Stomach (tissue), 8 donors: ENCODE measurements at regions not wholly inside any gene's neighbourhood (a gene's known extent, or its start where the extent isn't known, plus 50 kb on each side); places are given as distances from the start of the nearest gene placed in this dataset.
"Not testable (repeated sequence)": the region's sequence is repeated elsewhere in the genome, so short reads cannot be mapped to it uniquely, and the experiment has no call there.

Source experiments
- DNase-seq, 2 donors: peaks; one replicate each; pipeline versions ENCODE4 v3.0.0 to v3.0.0-alpha.2; 2013 to 2019
- H3K27ac ChIP-seq, 5 donors: fragments of 200-600 bp in 4 of 5; sonication (generic) in 4 of 5; one replicate each; pipeline ENCODE4 v1.5.1; 2013 to 2019; ENCODE audit warnings: mild to moderate bottlenecking in 1 of 5, moderate library complexity in 1 of 5
- H3K27me3 ChIP-seq, 3 donors: fragments of 200-600 bp; sonication (generic); one replicate each; pipeline ENCODE4 v1.5.1; 2017 to 2019; ENCODE audit warnings: mixed run types in 1 of 3
- H3K36me3 ChIP-seq, 4 donors: fragments of 200-600 bp; sonication (generic); 1 replicate in 3 of 4; 2 replicates in 1 of 4; pipeline ENCODE4 v1.5.1; 2016 to 2019
- H3K4me1 ChIP-seq, 4 donors: fragments of 200-600 bp; sonication (generic); one replicate each; pipeline ENCODE4 v1.5.1; 2016 to 2019
- H3K4me3 ChIP-seq, 4 donors: fragments of 200-600 bp; sonication (generic) in 3 of 4; one replicate each; pipeline ENCODE4 v1.5.1; 2016 to 2019; ENCODE audit warnings: mild to moderate bottlenecking in 1 of 4
- H3K9me3 ChIP-seq, 4 donors: fragments of 200-600 bp; sonication (generic); one replicate each; pipeline ENCODE4 v1.5.1; 2016 to 2019
- CTCF ChIP-seq, 7 experiments: fragments of 450-650 bp in 4 of 7; fragments of 200-600 bp in 3 of 7; sonication (generic) in 3 of 7; IDR thresholded peaks; one replicate each; pipeline ENCODE4 v1.5.1; 2016 to 2019; ENCODE audit warnings: antibody characterized with exemption in 7 of 7, control low read depth in 2 of 7, mild to moderate bottlenecking in 1 of 7
- EP300 ChIP-seq: sonication (generic); formaldehyde crosslinking; IDR thresholded peaks from one replicate; pipeline ENCODE4 v1.6.1; 2017; ENCODE audit warnings: antibody characterized with exemption
- POLR2A ChIP-seq, 4 donors: fragments of 450-650 bp; IDR thresholded peaks; one replicate each; pipeline ENCODE4 v1.6.1; 2016; ENCODE audit warnings: antibody characterized with exemption in 4 of 4, control low read depth in 2 of 4, mild to moderate bottlenecking in 1 of 4, moderate library complexity in 1 of 4
- POLR2AphosphoS5 ChIP-seq, 3 donors: sonication (generic); formaldehyde crosslinking; IDR thresholded peaks; one replicate each; pipeline ENCODE4 v1.6.1; 2016; ENCODE audit warnings: antibody characterized with exemption in 3 of 3
- WGBS, 5 donors: extraction: QIAGEN DNeasy Blood & Tissue Kit in 3 of 5; methylation state at CpG; one replicate each; pipeline versions ENCODE4 v1.1.5 to v1.1.7; 2013 to 2018; 5-methylcytosine and 5-hydroxymethylcytosine counted together
- intact Hi-C: fragments of 100-400 bp; cut with DNase I; formaldehyde crosslinking; loops from one replicate; pipeline ENCODE4 v1.15.1; 2023; ENCODE audit warnings: low total_unique reads
- donor health status: healthy with polysubstance abuse.
- donor health status: Bipolar disorder and iron deficiency.
- donor health status: healthy.

GRCh38 chr3:163721596-163721995 is 1356.7 kb downstream of the SI start:
- 85 to 100% (median 96%) methylated on average over 5 to 6 of the region's 6 CpGs for WGBS, 5 donors
- no peak for TF ChIP-seq EP300
- TF ChIP-seq POLR2AphosphoS5 (IDR thresholded peaks at IDR 0.05) = no peak
- no peak for TF ChIP-seq CTCF (IDR thresholded peaks at IDR 0.05)
- no peak for TF ChIP-seq POLR2A (IDR thresholded peaks at IDR 0.05)
- peaks cover 0 to 14% (median 10%) of the 10 kb centered on the region in 4 donors for H3K9me3 ChIP-seq
- H3K36me3 ChIP-seq = no peaks in the 10 kb centered on the region
- DNase-seq = no peak
- H3K27ac ChIP-seq = no peak overlapping the region
- intact Hi-C loops = no loop called here
- H3K27me3 ChIP-seq = no peaks in the 10 kb centered on the region
- no peaks in the 10 kb centered on the region for H3K4me1 ChIP-seq
- H3K4me3 ChIP-seq = no peak overlapping the region

- H3K4me3 ChIP-seq = no peak overlapping the region
- no peaks in the 10 kb centered on the region for H3K4me1 ChIP-seq
- no peak for DNase-seq
- H3K27ac ChIP-seq = no peak overlapping the region
- no peaks in the 10 kb centered on the region for H3K27me3 ChIP-seq
- 86 to 94% (median 90%) methylated on average over 4 of the region's 4 CpGs for WGBS, 5 donors
- H3K36me3 ChIP-seq = no peaks in the 10 kb centered on the region
- peaks cover 0 to 13% (median 9%) of the 10 kb centered on the region in 4 donors for H3K9me3 ChIP-seq
- TF ChIP-seq CTCF (IDR thresholded peaks at IDR 0.05) (no peak), POLR2AphosphoS5 (IDR thresholded peaks at IDR 0.05) (no peak), POLR2A (IDR thresholded peaks at IDR 0.05) (no peak), EP300 (no peak)
- intact Hi-C loops = no loop called here
Observed at GRCh38 chr3:163717377-163717776, 1360.9 kb downstream of the SI start.

- TF ChIP-seq POLR2AphosphoS5 (IDR thresholded peaks at IDR 0.05) (no peak), CTCF (IDR thresholded peaks at IDR 0.05) (no peak), POLR2A (IDR thresholded peaks at IDR 0.05) (no peak), EP300 (no peak)
- 79 to 91% (median 90%) methylated on average over 1 of the region's 1 CpG for WGBS, 5 donors
Observed at GRCh38 chr3:163708428-163708827, 1369.9 kb downstream of the SI start.

GRCh38 chr3:163707659-163708058 is 1370.6 kb downstream of the SI start:
- intact Hi-C loops = no loop called here
- H3K4me3 ChIP-seq = no peak overlapping the region
- H3K36me3 ChIP-seq = no peaks in the 10 kb centered on the region
- no peaks in the 10 kb centered on the region for H3K27me3 ChIP-seq
- H3K4me1 ChIP-seq = no peaks in the 10 kb centered on the region
- TF ChIP-seq EP300 = no peak
- TF ChIP-seq POLR2A (IDR thresholded peaks at IDR 0.05) = no peak
- TF ChIP-seq POLR2AphosphoS5 (IDR thresholded peaks at IDR 0.05) = no peak
- no peak for TF ChIP-seq CTCF (IDR thresholded peaks at IDR 0.05)
- no peaks in the 10 kb centered on the region for H3K9me3 ChIP-seq
- no peak for DNase-seq
- no peak overlapping the region for H3K27ac ChIP-seq

More at GRCh38 chr3:163708428-163708827, 1369.9 kb downstream of the SI start:
- H3K27me3 ChIP-seq = no peaks in the 10 kb centered on the region
- no peaks in the 10 kb centered on the region for H3K36me3 ChIP-seq
- no peak for DNase-seq
- intact Hi-C loops = no loop called here
- H3K27ac ChIP-seq = no peak overlapping the region
- H3K4me3 ChIP-seq = no peak overlapping the region
- no peaks in the 10 kb centered on the region for H3K4me1 ChIP-seq
- H3K9me3 ChIP-seq = no peaks in the 10 kb centered on the region

- intact Hi-C loops, H3K27ac ChIP-seq, H3K4me1 ChIP-seq, H3K4me3 ChIP-seq, H3K36me3 ChIP-seq, DNase-seq, H3K27me3 ChIP-seq, H3K9me3 ChIP-seq: not testable (repeated sequence)
- 44 to 55% (median 50%) methylated on average over 5 of the region's 5 CpGs for WGBS, 5 donors
Observed at GRCh38 chr3:163698221-163698620, 1380.1 kb downstream of the SI start.
